ENCODE measurements at regions not wholly inside any gene's neighbourhood (a gene's known extent, or its start where the extent isn't known, plus 50 kb on each side); places are given as distances from the start of the nearest gene placed in this dataset.
"Not testable (repeated sequence)": the region's sequence is repeated elsewhere in the genome, so short reads cannot be mapped to it uniquely, and the experiment has no call there.

- not testable (repeated sequence) for DNase-seq
Measured at GRCh38 chr12:43192442-43192841, 359.6 kb downstream of the ADAMTS20 start.

DNA sequence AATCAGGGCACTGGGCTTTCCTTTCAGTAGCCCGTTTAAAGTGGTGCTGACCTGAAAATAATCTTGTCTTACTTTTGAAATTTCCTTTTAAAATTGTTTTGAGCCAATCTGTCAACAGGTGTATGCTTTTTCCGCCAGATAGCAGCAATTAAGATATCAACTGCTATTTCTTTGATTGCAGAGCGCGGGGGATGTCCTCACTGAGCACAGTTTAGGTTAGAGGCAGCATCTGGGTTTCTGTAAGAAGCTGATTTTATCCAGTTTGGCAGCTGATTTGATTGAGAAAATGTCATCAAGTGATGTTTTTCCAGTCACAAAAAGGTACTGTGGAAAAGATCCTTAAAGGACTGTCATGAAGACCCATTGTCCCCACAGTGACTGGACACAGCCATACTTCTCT, 371.8 kb downstream of the ADAMTS20 start:
- DNase-seq: no peak

GRCh38 chr12:43179486-43179885, 372.5 kb downstream of the ADAMTS20 start:
- DNase-seq: no peak

GRCh38 chr12:43177276-43177675, 374.7 kb downstream of the ADAMTS20 start:
- no peak for DNase-seq

- DNase-seq: no peak
Measured at GRCh38 chr12:43169115-43169681, 382.8 kb downstream of the ADAMTS20 start.

GRCh38 chr12:43167691-43168090, 384.3 kb downstream of the ADAMTS20 start:
- DNase-seq: no peak

DNA sequence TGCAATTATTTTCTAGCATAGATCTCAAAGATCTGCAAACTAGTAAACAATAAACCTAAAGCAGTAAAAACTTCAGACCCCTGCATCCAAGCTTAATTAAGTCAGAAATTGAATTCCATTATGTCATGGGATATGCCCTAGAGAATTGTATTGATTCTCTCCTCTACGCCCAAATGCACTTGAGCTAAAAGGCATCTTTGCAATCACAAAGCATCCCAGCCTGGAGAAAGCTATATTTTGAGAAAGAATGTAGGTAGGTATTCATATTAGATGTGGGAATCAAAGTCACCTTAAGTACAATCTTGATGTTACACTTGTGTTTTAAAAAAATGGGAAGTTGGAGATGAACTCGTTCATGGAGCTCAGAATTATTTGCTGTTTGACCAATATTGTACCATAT, 386.7 kb downstream of the ADAMTS20 start:
- no peak for DNase-seq

DNA sequence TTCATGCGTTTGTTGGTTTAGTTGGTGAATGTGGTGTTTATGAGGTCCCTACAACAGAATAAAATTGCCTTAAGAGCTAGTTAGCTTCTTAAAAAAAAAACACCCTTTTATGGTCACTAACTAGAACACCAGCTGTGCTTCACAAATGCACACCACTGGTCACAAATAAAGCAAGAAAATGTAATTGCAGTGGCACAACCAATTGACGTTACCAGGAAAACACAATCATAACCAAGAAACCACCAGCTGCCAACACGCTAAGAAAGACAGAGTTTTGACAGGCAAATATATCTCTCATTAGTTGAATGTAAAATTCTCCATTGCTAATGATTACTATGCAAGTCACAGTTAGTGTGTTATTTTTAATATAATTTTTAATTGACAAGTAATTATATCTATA, 389.9 kb downstream of the ADAMTS20 start:
- DNase-seq: no peak

DNA sequence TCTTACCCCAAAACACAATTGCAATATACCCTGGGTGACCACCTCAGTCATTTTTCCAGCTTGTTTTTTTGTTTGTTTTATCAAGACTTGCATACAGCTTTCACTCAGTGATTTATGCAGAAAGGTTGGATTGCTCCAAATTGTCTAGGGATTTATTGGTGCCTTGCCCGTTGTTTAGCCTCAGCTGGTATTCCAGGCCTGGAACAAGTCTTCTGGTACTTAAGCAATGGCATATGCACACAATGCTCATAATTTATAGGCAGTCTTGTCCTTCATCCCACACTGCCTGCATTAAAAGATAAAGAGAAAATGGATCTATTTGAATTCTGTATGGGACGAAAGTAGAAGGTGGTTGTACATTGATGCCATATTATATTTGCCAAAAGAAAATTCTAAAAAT, 392.5 kb downstream of the ADAMTS20 start:
- DNase-seq: no peak

- DNase-seq: no peak
Measured at GRCh38 chr12:43158126-43158525, 393.9 kb downstream of the ADAMTS20 start.

DNA sequence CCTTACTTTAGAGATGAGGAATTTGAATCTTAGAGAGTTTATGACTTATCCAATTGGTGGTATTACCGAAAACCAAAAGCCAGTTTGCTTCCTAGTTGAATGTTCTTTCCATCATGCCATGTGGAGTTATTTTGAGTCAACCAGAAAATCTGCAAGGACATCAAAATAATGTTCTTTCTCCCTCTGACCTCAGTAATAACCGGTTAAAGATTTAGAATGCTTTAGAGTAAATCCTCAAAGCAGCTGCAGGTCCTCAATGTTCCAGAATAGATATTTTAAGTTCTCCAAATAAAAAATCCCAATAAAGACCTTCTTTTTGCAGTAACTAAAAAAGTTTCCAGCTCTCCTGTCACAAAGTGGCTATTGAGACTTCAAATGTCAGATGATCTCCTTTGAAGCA, 396.6 kb downstream of the ADAMTS20 start:
- DNase-seq: no peak

GRCh38 chr12:43154498-43155045, 397.4 kb downstream of the ADAMTS20 start:
- no peak for DNase-seq

- DNase-seq: no peak
Measured at GRCh38 chr12:43151441-43151981, 400.5 kb downstream of the ADAMTS20 start.

DNA sequence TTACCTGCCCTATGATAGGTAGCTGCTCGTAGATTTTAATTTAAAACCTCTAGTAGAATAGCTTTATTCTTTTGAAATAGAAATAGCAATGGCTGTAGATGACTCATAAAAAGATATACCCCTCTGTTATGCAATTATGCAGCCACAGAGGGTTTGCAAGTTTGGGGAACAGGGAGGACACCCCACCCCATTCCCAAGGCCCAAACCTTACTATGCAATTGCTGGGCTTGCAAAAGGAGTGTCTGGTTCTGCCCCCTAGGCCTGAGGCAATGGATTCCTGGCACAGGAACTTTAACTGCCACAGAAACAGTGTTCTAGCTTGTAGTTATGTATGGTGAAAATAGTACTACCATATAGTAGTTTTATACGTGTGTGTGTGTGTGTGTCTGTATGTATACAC, 403.3 kb downstream of the ADAMTS20 start:
- no peak for DNase-seq

DNA sequence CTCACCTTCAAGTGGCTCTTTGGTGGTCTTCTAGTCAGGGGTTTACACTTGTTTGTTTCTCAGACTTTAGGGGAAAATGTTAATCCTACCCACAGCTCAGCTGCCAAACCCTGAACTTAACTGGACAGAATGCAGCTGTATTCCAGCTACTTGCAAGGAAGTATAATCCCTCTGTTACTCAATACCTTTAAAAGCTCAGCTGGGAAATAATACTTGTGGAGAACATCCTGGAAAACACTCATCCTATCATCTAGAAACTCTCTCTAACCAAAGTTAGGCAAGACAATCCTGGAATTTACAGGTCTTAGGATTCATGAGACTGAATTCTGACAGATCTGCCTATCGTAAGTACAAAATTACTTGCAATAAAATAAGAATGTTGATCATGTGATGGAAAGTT, 404.1 kb downstream of the ADAMTS20 start:
- no peak for DNase-seq

DNA sequence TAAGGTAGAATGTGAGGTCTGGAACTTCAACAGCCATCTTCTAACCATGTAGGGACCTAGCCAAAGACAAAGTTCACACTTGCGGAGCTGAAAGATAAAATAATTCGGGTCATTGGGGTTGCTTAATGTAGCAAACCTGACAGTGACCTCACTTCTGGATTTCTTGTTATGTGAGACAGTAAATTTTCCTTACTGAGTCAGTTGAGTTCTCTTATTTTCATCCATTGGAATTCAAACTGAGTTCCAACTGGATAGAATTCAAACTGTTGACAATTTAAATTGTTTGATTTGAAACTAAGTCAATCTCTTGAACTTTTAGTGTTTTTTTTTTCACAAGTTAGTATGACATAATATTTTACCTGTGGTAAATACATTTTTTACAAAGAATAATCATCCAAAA, 406.5 kb downstream of the ADAMTS20 start:
- no peak for DNase-seq

DNA sequence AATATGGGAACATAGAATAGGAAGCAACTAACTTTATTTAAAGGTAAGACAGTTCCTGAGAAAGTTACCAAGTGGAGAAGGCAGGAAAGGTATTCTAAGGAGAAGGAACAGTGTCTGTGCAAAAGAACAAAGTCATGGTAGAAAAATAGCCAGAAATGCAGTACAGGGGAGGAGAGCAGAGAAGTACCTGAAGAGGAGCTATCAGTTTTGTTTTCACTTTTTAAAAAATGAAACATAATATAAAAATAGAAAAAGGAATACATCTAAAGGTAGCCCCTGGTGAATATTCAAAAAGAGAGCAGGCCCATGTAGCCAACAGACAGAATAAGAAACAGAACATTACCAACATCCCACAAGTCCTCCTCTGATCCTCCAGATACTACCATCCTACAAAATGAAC, 408.7 kb downstream of the ADAMTS20 start:
- no peak for DNase-seq

GRCh38 chr12:43132291-43132690, 419.7 kb downstream of the ADAMTS20 start:
- no peak for DNase-seq

- DNase-seq: no peak
Measured at GRCh38 chr12:43131301-43131700, 420.7 kb downstream of the ADAMTS20 start.

- DNase-seq: no peak
Measured at GRCh38 chr12:43127886-43128549, 424.0 kb downstream of the ADAMTS20 start.

GRCh38 chr12:43126652-43127375, 425.2 kb downstream of the ADAMTS20 start:
- no peak for DNase-seq

DNA sequence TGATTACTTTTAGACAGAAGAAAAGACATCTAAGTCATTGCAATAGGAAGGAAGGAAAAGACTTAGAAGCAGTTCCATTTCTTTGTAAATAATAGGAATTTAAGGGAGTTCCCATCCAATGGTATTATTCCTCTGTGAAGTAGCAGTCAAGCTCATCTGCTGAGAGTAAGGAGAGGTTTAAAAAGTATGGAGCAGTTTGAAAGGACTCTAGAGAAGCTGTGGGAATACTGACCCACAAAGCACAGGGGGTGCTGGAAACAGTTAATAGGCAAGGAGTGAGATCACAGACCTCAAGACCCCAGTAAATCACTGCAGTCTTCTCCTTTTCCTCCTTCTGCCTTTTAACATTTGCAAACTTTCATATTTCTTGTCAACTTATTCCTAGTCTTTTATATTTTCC, 428.5 kb downstream of the ADAMTS20 start:
- no peak for DNase-seq

DNA sequence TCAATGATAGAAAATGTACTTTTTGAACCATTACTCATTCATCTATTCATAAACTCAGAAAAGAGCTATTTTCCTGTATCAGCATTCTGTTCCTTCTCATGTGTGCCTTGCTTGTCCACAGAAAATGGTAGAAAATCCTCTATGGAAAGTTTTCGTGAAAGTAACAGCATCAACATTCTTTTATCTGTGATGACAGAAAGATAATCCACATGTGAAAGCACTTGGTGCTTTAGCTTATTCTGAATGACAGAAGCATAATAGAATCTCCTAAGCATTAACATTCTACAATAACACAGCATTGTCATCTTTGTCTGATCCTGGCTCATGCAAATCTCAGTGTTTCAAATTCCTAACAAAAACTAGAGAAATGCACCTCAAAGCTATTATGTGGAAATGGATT, 431.9 kb downstream of the ADAMTS20 start:
- no peak for DNase-seq
